ENCODE measurements at regions not wholly inside any gene's neighbourhood (a gene's known extent, or its start where the extent isn't known, plus 50 kb on each side); places are given as distances from the start of the nearest gene placed in this dataset.

GRCh38 chr4:189255636-189256035 lies 685.0 kb upstream of the FRG1 start:
- Histone ChIP-seq H3K27me3 (replicated peaks in 1 of 7) (no peaks in the 10 kb centered on the region), H3K4me3 (no peak overlapping the region), H3K9me3 (peaks cover 0 to 50% (median 28%) of the 10 kb centered on the region in 8 donors), H3K4me1 (no peaks in the 10 kb centered on the region), H3K36me3 (no peaks in the 10 kb centered on the region), H3K27ac (no peak overlapping the region)
- no peak for TF ChIP-seq CTCF (IDR thresholded peaks at IDR 0.05 in 8 of 11, conservative IDR thresholded peaks at IDR 0.05 in 3 of 11)
- no peak for TF ChIP-seq POLR2A (IDR thresholded peaks at IDR 0.05)
- no peak for TF ChIP-seq POLR2AphosphoS5 (IDR thresholded peaks at IDR 0.05)
- DNase-seq, result no peak
- intact Hi-C loops (cut with DNase I; ENCODE audit: low total_unique reads), result no loop called here
- 91 to 98% (median 93%) methylated on average over 2 of the region's 2 CpGs for WGBS, 5 donors

GRCh38 chr4:189261475-189261874 lies 679.2 kb upstream of the FRG1 start:
- Histone ChIP-seq H3K4me1 (no peaks in the 10 kb centered on the region), H3K27ac (no peak overlapping the region), H3K36me3 (no peaks in the 10 kb centered on the region), H3K27me3 (replicated peaks in 1 of 7) (no peaks in the 10 kb centered on the region), H3K4me3 (no peak overlapping the region), H3K9me3 (peaks cover 0 to 25% (median 16%) of the 10 kb centered on the region in 8 donors)
- WGBS, 5 donors, result 81 to 92% (median 86%) methylated on average over 1 of the region's 1 CpG
- intact Hi-C loops (cut with DNase I; ENCODE audit: low total_unique reads), result no loop called here
- no peak for DNase-seq
- TF ChIP-seq POLR2AphosphoS5 (IDR thresholded peaks at IDR 0.05), result no peak
- no peak for TF ChIP-seq CTCF (IDR thresholded peaks at IDR 0.05 in 8 of 11, conservative IDR thresholded peaks at IDR 0.05 in 3 of 11)

- Histone ChIP-seq H3K27me3 (replicated peaks in 1 of 7) (no peaks in the 10 kb centered on the region), H3K36me3 (no peaks in the 10 kb centered on the region), H3K9me3 (peaks cover 0 to 20% (median 16%) of the 10 kb centered on the region in 8 donors), H3K4me3 (no peak overlapping the region), H3K27ac (no peak overlapping the region), H3K4me1 (no peaks in the 10 kb centered on the region)
- intact Hi-C loops (cut with DNase I; ENCODE audit: low total_unique reads), result no loop called here
- no peak for DNase-seq
- WGBS, 5 donors, result 79 to 91% (median 86%) methylated on average over 7 of the region's 7 CpGs
- TF ChIP-seq CTCF (IDR thresholded peaks at IDR 0.05 in 8 of 11, conservative IDR thresholded peaks at IDR 0.05 in 3 of 11) (no peak), POLR2A (IDR thresholded peaks at IDR 0.05) (no peak), POLR2AphosphoS5 (IDR thresholded peaks at IDR 0.05) (no peak)
Observed at GRCh38 chr4:189265515-189265914, 675.2 kb upstream of the FRG1 start.

GRCh38 chr4:189267312-189267965 lies 673.2 kb upstream of the FRG1 start:
- H3K27me3 ChIP-seq (replicated peaks in 1 of 7), result no peaks in the 10 kb centered on the region
- H3K4me1 ChIP-seq, result no peaks in the 10 kb centered on the region
- H3K36me3 ChIP-seq, result no peaks in the 10 kb centered on the region
- H3K9me3 ChIP-seq, result peaks cover 0 to 5% (median 0%) of the 10 kb centered on the region in 8 donors
- intact Hi-C loops (cut with DNase I; ENCODE audit: low total_unique reads), result no loop called here
- DNase-seq, result no peak
- no peak overlapping the region for H3K4me3 ChIP-seq
- WGBS, 5 donors, result 72 to 89% (median 77%) methylated on average over 3 of the region's 3 CpGs
- H3K27ac ChIP-seq, result no peak overlapping the region
- TF ChIP-seq CTCF (IDR thresholded peaks at IDR 0.05 in 8 of 11, conservative IDR thresholded peaks at IDR 0.05 in 3 of 11), result no peak
- no peak for TF ChIP-seq POLR2A (IDR thresholded peaks at IDR 0.05)
- no peak for TF ChIP-seq POLR2AphosphoS5 (IDR thresholded peaks at IDR 0.05)

Data from spleen (tissue), 11 donors.